Esophagus (tissue), 2 donors: ENCODE measurements at regions not wholly inside any gene's neighbourhood (a gene's known extent, or its start where the extent isn't known, plus 50 kb on each side); places are given as distances from the start of the nearest gene placed in this dataset.

ENCODE experiments used
- H3K27ac ChIP-seq, 2 donors: one replicate each; pipeline ENCODE4 v1.5.1; 2013; ENCODE audit warnings: low read depth in 2 of 2, mild to moderate bottlenecking in 2 of 2, inconsistent platforms in 1 of 2, low read length in 1 of 2, moderate library complexity in 1 of 2
- H3K27me3 ChIP-seq, 2 donors: one replicate each; pipeline ENCODE4 v1.6.1; 2013; ENCODE audit warnings: low read length in 2 of 2, control low read depth in 1 of 2, mild to moderate bottlenecking in 1 of 2; ENCODE audit not compliant: insufficient read depth in 2 of 2, control insufficient read depth in 1 of 2
- H3K36me3 ChIP-seq, 2 donors: one replicate each; pipeline ENCODE4 v1.6.1; 2013; ENCODE audit warnings: low read length in 1 of 2; ENCODE audit not compliant: control insufficient read depth in 2 of 2, insufficient read depth in 2 of 2
- H3K4me1 ChIP-seq, 2 donors: one replicate each; pipeline ENCODE4 v1.6.1; 2013; ENCODE audit warnings: low read length in 1 of 2; ENCODE audit not compliant: control insufficient read depth in 2 of 2, insufficient read depth in 2 of 2
- H3K4me3 ChIP-seq, 2 donors: one replicate each; pipeline ENCODE4 v1.5.1; 2013; ENCODE audit warnings: low read length in 2 of 2, mild to moderate bottlenecking in 2 of 2, low read depth in 1 of 2, moderate library complexity in 1 of 2
- H3K9me3 ChIP-seq, 2 donors: one replicate each; pipeline ENCODE4 v1.6.1; 2013; ENCODE audit warnings: mild to moderate bottlenecking in 2 of 2, low read depth in 1 of 2, low read length in 1 of 2, moderate library complexity in 1 of 2; ENCODE audit not compliant: control insufficient read depth in 2 of 2, insufficient read depth in 1 of 2
- WGBS, 2 donors: extraction: QIAGEN DNeasy Blood & Tissue Kit; methylation state at CpG; one replicate each; pipeline ENCODE4 v1.1.7; 2013; 5-methylcytosine and 5-hydroxymethylcytosine counted together
- donor health status: healthy with polysubstance abuse.
- donor health status: Bipolar disorder and iron deficiency.

DNA sequence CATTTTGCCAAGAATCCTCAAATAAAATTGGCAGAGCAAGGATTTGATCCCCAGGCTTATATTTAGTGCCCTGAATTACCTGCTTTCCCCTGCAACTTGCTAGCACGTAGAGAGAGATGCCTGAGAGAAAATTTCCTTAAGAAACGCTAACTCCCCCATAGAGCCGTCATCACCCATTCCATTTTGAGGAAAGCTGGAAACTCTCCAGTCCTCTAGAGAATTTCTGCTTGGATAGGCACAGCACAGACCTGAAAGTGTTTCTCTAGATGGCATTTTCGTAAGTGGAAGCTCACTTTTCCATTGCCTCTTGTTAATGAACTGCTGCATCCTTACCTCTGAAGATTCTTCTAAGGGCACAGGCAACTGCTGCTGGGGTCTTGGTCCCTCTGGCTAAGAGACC lies 277.8 kb upstream of the SIX2 start:
- 80 to 84% methylated on average over 4 of the region's 4 CpGs for WGBS, 2 donors
- H3K36me3 ChIP-seq = no peaks in the 10 kb centered on the region
- H3K27me3 ChIP-seq = no peaks in the 10 kb centered on the region
- H3K9me3 ChIP-seq = peaks cover 0 to 2% of the 10 kb centered on the region in 2 donors
- H3K4me1 ChIP-seq = no peaks in the 10 kb centered on the region
- no peak overlapping the region for H3K4me3 ChIP-seq
- no peak overlapping the region for H3K27ac ChIP-seq

DNA sequence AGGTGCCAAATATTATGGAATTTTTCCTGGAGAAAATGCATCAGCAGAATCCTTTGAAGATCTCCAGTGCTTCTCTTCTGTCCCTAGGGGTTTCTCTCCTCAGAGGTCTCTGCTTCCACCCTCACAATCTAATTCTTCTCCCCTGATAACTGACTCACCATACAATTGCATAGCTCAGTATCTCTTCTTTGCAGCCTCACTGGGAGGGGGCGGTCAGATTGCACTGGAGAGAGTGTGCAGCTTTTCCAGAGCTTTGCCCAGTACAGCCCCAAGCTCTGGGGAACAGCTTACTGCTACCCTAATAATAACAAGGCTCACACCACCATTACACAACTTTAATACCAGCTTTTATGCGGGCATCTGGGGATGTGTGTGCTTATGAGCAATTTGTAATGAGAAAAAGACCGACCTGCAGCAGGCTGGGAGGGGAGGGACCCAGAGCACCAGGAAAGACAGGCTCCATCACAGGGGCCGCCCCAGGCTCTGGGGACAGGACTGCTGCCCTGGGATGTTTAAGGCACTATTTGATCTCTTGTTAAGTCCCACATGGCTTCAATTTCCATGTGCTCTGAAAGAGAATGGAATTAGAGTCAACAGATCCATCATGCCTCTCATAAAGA lies 276.6 kb upstream of the SIX2 start:
- Histone ChIP-seq H3K4me3 (no peak overlapping the region), H3K9me3 (peaks cover 0 to 2% of the 10 kb centered on the region in 2 donors), H3K27me3 (no peaks in the 10 kb centered on the region), H3K27ac (no peak overlapping the region), H3K4me1 (no peaks in the 10 kb centered on the region), H3K36me3 (no peaks in the 10 kb centered on the region)
- WGBS, 2 donors = 87 to 91% methylated on average over 4 of the region's 4 CpGs

GRCh38 chr2:45285311-45285710 lies 276.1 kb upstream of the SIX2 start:
- Histone ChIP-seq H3K36me3 (no peaks in the 10 kb centered on the region), H3K4me3 (no peak overlapping the region), H3K27ac (no peak overlapping the region), H3K27me3 (no peaks in the 10 kb centered on the region), H3K9me3 (peaks cover 0 to 2% of the 10 kb centered on the region in 2 donors), H3K4me1 (no peaks in the 10 kb centered on the region)
- WGBS, 2 donors = 87 to 90% methylated on average over 5 of the region's 5 CpGs

- Histone ChIP-seq H3K9me3 (peaks cover 0 to 2% of the 10 kb centered on the region in 2 donors), H3K4me1 (no peaks in the 10 kb centered on the region), H3K27me3 (no peaks in the 10 kb centered on the region), H3K36me3 (no peaks in the 10 kb centered on the region), H3K27ac (no peak overlapping the region), H3K4me3 (no peak overlapping the region)
- WGBS, 2 donors = 73 to 90% methylated on average over 2 of the region's 2 CpGs
These were observed 275.4 kb upstream of the SIX2 start for GRCh38 chr2:45284621-45284995.

DNA sequence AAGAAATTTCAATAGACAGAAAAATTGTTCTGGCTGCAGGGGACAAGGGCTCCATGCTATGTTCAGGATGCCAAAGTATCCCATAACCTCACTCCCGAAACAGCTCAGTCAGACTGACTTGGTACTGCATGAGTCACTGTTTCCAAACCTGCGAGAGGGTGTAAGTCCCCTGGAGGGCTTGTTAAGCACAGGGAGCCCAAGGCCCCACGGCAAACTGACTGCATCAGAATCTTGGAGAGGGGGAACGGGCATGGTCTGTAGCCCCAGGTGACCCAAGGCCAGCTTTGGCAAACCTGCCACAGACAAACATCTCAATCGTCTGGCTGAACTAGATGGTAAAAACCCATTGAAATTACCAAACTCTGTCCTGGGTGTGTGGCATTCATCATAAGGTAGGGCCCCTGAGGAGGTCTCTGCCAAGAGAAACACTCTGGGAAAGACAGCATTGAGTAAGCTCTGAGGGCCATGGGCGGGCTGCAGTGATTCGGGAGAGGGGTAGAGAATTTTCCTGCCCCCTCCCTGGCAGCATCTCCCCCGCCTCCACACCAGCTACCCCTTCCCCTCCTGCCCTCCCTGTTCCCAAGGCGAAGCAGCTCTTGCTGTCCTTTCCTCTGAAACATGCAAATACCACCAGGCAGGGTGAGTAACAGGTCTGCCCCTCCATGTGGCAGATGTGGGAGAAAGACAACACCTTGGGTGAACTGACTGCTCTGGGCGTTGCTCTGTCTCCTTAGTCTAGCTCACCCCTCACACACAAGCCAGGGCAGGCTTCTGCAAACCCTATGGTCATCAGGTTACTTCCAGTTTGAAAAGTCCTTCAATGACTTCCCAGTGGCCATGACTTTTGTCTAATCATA lies 274.7 kb upstream of the SIX2 start:
- H3K27me3 ChIP-seq = no peaks in the 10 kb centered on the region
- H3K4me3 ChIP-seq = no peak overlapping the region
- H3K9me3 ChIP-seq = peaks cover 0 to 2% of the 10 kb centered on the region in 2 donors
- no peaks in the 10 kb centered on the region for H3K4me1 ChIP-seq
- 69% methylated on average over 10 of the region's 10 CpGs for WGBS, 2 donors
- H3K36me3 ChIP-seq = no peaks in the 10 kb centered on the region
- H3K27ac ChIP-seq = no peak overlapping the region

- 82 to 90% methylated on average over 2 of the region's 2 CpGs for WGBS, 2 donors
- Histone ChIP-seq H3K27me3 (no peaks in the 10 kb centered on the region), H3K9me3 (peaks cover 0 to 2% of the 10 kb centered on the region in 2 donors), H3K36me3 (no peaks in the 10 kb centered on the region), H3K27ac (no peak overlapping the region), H3K4me1 (no peaks in the 10 kb centered on the region), H3K4me3 (no peak overlapping the region)
These were observed 273.4 kb upstream of the SIX2 start for GRCh38 chr2:45282646-45283045.

DNA sequence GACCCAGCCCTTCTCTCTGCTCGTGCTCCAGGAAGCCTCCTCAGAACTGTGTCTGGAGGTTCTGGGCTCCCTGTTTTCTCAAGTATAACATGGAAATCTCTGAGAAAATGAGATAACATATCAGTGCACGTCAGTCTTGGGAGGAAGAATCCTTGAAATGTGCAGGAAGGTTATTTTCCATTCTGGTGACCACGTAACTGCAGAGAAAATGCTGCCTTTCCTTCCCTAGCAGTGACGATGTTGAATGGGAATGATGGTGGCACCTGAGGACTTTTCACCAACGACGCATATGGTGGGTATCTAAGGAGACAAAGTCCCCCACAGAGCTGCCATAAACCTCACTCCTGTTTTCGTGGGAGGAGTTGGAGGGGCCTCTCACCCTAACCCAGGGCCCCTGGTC lies 272.1 kb upstream of the SIX2 start:
- H3K4me1 ChIP-seq = no peaks in the 10 kb centered on the region
- WGBS, 2 donors = 76 to 85% methylated on average over 7 of the region's 7 CpGs
- no peak overlapping the region for H3K4me3 ChIP-seq
- H3K9me3 ChIP-seq = peaks cover 0 to 2% of the 10 kb centered on the region in 2 donors
- H3K27ac ChIP-seq = no peak overlapping the region
- no peaks in the 10 kb centered on the region for H3K36me3 ChIP-seq
- H3K27me3 ChIP-seq = no peaks in the 10 kb centered on the region

DNA sequence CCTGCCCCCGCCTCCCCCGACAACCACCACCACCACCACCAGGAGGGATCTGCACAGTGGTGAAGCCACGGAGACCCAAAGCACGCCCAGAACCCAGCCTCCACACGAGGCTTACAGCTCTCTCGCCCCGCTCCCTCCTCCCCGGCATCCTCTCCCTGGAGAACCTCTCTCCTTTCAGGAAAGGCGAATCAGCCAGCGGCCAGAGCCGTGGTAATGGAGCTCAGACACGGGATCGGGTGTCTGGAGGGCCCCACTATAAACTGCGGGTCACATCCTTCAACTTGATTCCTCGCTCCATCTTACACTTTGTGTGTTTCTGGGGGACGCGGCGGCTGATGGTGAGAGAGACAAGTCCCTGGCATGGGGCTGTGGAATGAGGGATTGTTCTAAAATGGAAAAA lies 271.5 kb upstream of the SIX2 start:
- H3K36me3 ChIP-seq = no peaks in the 10 kb centered on the region
- WGBS, 2 donors = 89 to 93% methylated on average over 18 of the region's 18 CpGs
- H3K27me3 ChIP-seq = no peaks in the 10 kb centered on the region
- no peak overlapping the region for H3K4me3 ChIP-seq
- peaks cover 0 to 2% of the 10 kb centered on the region in 2 donors for H3K9me3 ChIP-seq
- no peaks in the 10 kb centered on the region for H3K4me1 ChIP-seq
- H3K27ac ChIP-seq = no peak overlapping the region

DNA sequence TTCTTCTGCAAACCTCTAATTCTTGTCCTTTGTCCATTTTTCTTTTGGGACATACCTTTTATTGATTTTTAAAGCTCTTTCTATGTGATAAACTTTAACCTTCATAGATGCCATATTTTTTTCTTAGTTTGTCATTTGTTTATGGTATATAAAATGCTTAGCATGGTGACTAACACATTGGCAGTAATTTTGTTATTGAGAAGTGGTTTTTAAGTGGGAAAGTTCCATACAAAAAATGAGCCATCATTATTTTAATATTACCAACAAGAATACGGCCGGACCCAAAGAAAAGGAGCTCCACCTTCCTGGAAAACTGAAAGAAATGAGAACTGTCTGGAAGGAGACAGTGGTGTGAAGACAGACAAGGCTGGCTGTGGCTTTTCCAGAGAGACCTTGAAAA lies 270.1 kb upstream of the SIX2 start:
- Histone ChIP-seq H3K9me3 (no peaks in the 10 kb centered on the region), H3K27me3 (no peaks in the 10 kb centered on the region), H3K4me3 (no peak overlapping the region), H3K27ac (no peak overlapping the region), H3K4me1 (no peaks in the 10 kb centered on the region), H3K36me3 (no peaks in the 10 kb centered on the region)
- 69 to 88% methylated on average over 2 of the region's 2 CpGs for WGBS, 2 donors
